GM21367 (cell line): ENCODE measurements at regions not wholly inside any gene's neighbourhood (a gene's known extent, or its start where the extent isn't known, plus 50 kb on each side); places are given as distances from the start of the nearest gene placed in this dataset.
"Not testable (repeated sequence)": the region's sequence is repeated elsewhere in the genome, so short reads cannot be mapped to it uniquely, and the experiment has no call there.

Source experiments
- ATAC-seq: cut with Tn5 transposase; IDR thresholded peaks from one replicate; pipeline ENCODE4 v1.9.1; 2021; ENCODE audit not compliant: unreplicated experiment

- ATAC-seq: not testable (repeated sequence)
These were observed 50.3 kb upstream of the AGTPBP1 start for GRCh38 chr9:85792057-85792456.

- ATAC-seq: not testable (repeated sequence)
These were observed 61.4 kb upstream of the AGTPBP1 start for GRCh38 chr9:85802978-85803695.

DNA sequence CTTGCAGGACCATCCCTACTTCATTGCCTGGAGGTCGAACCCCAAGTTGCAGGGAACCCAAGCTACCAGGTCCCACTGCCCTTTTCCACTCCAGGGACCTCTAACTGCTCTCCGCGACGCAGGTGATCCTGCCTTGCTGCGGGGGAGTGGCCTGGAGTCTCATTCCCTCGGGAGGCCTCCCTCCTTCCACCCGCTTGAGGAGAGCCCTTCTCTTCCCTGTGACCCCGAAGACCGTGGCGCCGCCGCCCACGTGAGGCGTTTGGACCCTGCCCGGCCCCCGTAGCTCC lies 63.0 kb upstream of the AGTPBP1 start:
- ATAC-seq: not testable (repeated sequence)

GRCh38 chr9:85805134-85806005 lies 63.6 kb upstream of the AGTPBP1 start:
- peak; percentile 68 for ATAC-seq

- ATAC-seq: not testable (repeated sequence)
These were observed 66.6 kb upstream of the AGTPBP1 start for GRCh38 chr9:85808329-85808728.

GRCh38 chr9:85813388-85813787 lies 71.6 kb upstream of the AGTPBP1 start:
- not testable (repeated sequence) for ATAC-seq

GRCh38 chr9:85814800-85815199 lies 73.0 kb upstream of the AGTPBP1 start:
- not testable (repeated sequence) for ATAC-seq

GRCh38 chr9:85818971-85819370 lies 77.2 kb upstream of the AGTPBP1 start:
- ATAC-seq: not testable (repeated sequence)

DNA sequence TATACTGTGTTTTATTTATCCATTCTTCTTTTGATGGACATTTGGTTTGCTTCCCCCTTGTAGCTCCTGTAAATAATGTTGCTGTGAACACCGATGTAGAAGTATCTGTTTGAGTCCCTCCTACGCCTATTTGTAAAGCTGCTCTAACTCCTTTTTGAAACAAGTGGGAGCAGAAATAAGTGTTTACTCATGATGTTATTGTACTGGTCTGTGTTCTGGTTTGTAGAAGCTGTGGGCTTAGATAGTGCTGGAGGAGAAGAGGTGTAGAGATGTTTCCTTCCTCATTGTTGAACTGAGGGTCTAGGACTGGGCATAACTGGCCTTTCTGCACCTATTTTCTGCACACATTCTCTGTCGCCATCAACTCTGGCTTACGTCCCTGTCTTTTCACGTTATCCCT lies 78.8 kb upstream of the AGTPBP1 start:
- not testable (repeated sequence) for ATAC-seq

GRCh38 chr9:85824949-85825348 lies 83.2 kb upstream of the AGTPBP1 start:
- ATAC-seq: not testable (repeated sequence)

- ATAC-seq: not testable (repeated sequence)
These were observed 92.8 kb upstream of the AGTPBP1 start for GRCh38 chr9:85834591-85834990.

DNA sequence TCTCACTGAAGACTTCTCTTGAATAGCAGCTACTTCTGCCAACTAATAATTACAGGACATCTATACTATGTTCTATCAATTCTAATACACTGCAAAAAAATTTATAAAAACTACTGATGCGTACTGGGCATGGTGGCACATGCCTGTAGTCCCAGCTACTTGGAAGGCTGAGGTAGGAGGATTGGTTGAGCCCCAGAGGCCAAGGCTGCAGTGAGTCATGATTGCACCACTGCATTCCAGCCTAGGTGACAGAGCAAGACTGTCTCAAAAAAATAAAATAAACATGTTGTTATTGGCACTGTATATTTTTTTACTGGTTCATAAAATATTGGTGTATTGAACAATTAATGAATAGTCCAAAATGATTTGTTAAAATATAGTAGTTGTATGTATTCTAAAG lies 97.0 kb upstream of the NAA35 start:
- not testable (repeated sequence) for ATAC-seq

GRCh38 chr9:85847782-85848181 lies 93.2 kb upstream of the NAA35 start:
- not testable (repeated sequence) for ATAC-seq

GRCh38 chr9:85858056-85858750 lies 82.7 kb upstream of the NAA35 start:
- no peak for ATAC-seq

DNA sequence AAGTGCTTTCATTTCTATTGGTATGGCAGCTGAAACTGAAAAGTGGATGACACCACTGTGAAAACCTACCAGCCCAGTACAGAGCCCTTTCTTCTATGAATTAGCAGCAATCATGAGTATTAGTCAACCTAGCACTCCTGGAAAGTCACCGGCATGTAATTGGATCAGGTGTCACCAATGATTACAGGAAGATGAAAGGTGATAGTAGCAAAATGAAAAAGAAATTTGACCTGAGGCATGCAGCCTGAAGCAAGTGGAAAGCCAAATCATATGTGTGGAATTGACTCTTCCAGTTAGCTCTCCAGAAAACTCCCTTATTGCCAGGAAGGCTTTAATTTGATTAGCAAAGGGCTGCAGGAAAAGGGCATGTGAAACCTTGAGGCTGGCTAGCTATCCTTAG lies 81.2 kb upstream of the NAA35 start:
- ATAC-seq: no peak

- not testable (repeated sequence) for ATAC-seq
These were observed 79.1 kb upstream of the NAA35 start for GRCh38 chr9:85861882-85862281.

- ATAC-seq: no peak
These were observed 77.1 kb upstream of the NAA35 start for GRCh38 chr9:85863875-85864274.

- ATAC-seq: no peak
These were observed 69.9 kb upstream of the NAA35 start for GRCh38 chr9:85871008-85871407.

DNA sequence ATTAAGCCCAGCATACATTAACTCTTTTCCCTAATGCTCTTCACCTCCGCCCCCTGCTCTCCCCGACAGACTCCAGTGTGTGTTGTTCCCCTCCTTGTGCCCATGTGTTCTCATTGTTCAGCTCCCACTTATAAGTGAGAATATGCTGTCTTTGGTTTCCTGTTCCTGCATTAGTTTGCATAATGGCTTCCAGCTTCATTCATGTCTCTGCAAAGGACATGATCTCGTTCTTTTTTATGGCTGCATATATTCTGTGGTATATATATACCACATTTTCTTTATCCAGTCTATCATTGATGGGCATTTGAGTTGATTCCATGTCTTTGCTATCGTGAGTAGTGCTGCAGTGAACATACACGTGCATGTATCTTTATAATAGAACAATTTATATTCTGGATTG lies 69.3 kb upstream of the NAA35 start:
- not testable (repeated sequence) for ATAC-seq

- no peak for ATAC-seq
These were observed 68.5 kb upstream of the NAA35 start for GRCh38 chr9:85872463-85872862.

- ATAC-seq: no peak
These were observed 64.3 kb upstream of the NAA35 start for GRCh38 chr9:85876628-85877027.
